Rectal smooth muscle tissue (tissue), 1 donor: ENCODE measurements at regions not wholly inside any gene's neighbourhood (a gene's known extent, or its start where the extent isn't known, plus 50 kb on each side); places are given as distances from the start of the nearest gene placed in this dataset.

Experiments
- H3K27ac ChIP-seq: one replicate; pipeline ENCODE4 v1.7.0; 2013; ENCODE audit warnings: low read depth, low read length, inconsistent platforms
- H3K27me3 ChIP-seq: one replicate; pipeline ENCODE4 v1.7.0; 2013; ENCODE audit warnings: low read length; ENCODE audit not compliant: control insufficient read depth, insufficient read depth
- H3K36me3 ChIP-seq: one replicate; pipeline ENCODE4 v1.7.0; 2013; ENCODE audit warnings: low read length; ENCODE audit not compliant: control insufficient read depth, insufficient read depth
- H3K4me1 ChIP-seq: one replicate; pipeline ENCODE4 v1.7.0; 2013; ENCODE audit warnings: low read length; ENCODE audit not compliant: control insufficient read depth, insufficient read depth
- H3K4me3 ChIP-seq: one replicate; pipeline ENCODE4 v1.7.0; 2013; ENCODE audit warnings: low read length
- H3K9ac ChIP-seq: one replicate; pipeline ENCODE4 v1.7.0; 2013; ENCODE audit warnings: low read length

GRCh38 chr17:79423811-79424465 is 186.9 kb downstream of the RBFOX3 start:
- Histone ChIP-seq H3K36me3 (no peaks in the 10 kb centered on the region), H3K27ac (no peak overlapping the region), H3K9ac (no peak overlapping the region), H3K27me3 (no peaks in the 10 kb centered on the region), H3K4me1 (no peaks in the 10 kb centered on the region), H3K4me3 (no peak overlapping the region)

GRCh38 chr17:79422236-79422635 is 188.6 kb downstream of the RBFOX3 start:
- Histone ChIP-seq H3K9ac (no peak overlapping the region), H3K4me3 (no peak overlapping the region), H3K27me3 (no peaks in the 10 kb centered on the region), H3K4me1 (no peaks in the 10 kb centered on the region), H3K27ac (no peak overlapping the region), H3K36me3 (no peaks in the 10 kb centered on the region)

- Histone ChIP-seq H3K4me1 (no peaks in the 10 kb centered on the region), H3K27me3 (no peaks in the 10 kb centered on the region), H3K27ac (no peak overlapping the region), H3K9ac (no peak overlapping the region), H3K4me3 (no peak overlapping the region), H3K36me3 (no peaks in the 10 kb centered on the region)
Measured at GRCh38 chr17:79420318-79421243, 190.3 kb downstream of the RBFOX3 start.

GRCh38 chr17:79417476-79417988 is 193.3 kb downstream of the RBFOX3 start:
- Histone ChIP-seq H3K36me3 (no peaks in the 10 kb centered on the region), H3K4me3 (no peak overlapping the region), H3K4me1 (peaks cover 13% of the 10 kb centered on the region), H3K27ac (no peak overlapping the region), H3K9ac (no peak overlapping the region), H3K27me3 (no peaks in the 10 kb centered on the region)

- no peaks in the 10 kb centered on the region for H3K27me3 ChIP-seq
- peaks cover 13% of the 10 kb centered on the region for H3K4me1 ChIP-seq
Measured at GRCh38 chr17:79415909-79416308, 194.9 kb downstream of the RBFOX3 start.

GRCh38 chr17:79415365-79415764 is 195.5 kb downstream of the RBFOX3 start:
- no peaks in the 10 kb centered on the region for H3K27me3 ChIP-seq
- no peak overlapping the region for H3K27ac ChIP-seq
- H3K36me3 ChIP-seq = no peaks in the 10 kb centered on the region
- peaks cover 13% of the 10 kb centered on the region for H3K4me1 ChIP-seq
- no peak overlapping the region for H3K4me3 ChIP-seq
- H3K9ac ChIP-seq = no peak overlapping the region

More at GRCh38 chr17:79415909-79416308, 194.9 kb downstream of the RBFOX3 start:
- Histone ChIP-seq H3K36me3 (no peaks in the 10 kb centered on the region), H3K27ac (no peak overlapping the region), H3K4me3 (no peak overlapping the region), H3K9ac (no peak overlapping the region)

- no peak overlapping the region for H3K4me3 ChIP-seq
- H3K9ac ChIP-seq = no peak overlapping the region
- H3K27ac ChIP-seq = no peak overlapping the region
- peaks cover 13% of the 10 kb centered on the region for H3K4me1 ChIP-seq
- no peaks in the 10 kb centered on the region for H3K27me3 ChIP-seq
- no peaks in the 10 kb centered on the region for H3K36me3 ChIP-seq
Measured at GRCh38 chr17:79414793-79415211, 196.0 kb downstream of the RBFOX3 start.

GRCh38 chr17:79414063-79414792 is 196.6 kb downstream of the RBFOX3 start:
- Histone ChIP-seq H3K36me3 (no peaks in the 10 kb centered on the region), H3K27me3 (no peaks in the 10 kb centered on the region), H3K27ac (no peak overlapping the region), H3K4me3 (no peak overlapping the region), H3K9ac (no peak overlapping the region), H3K4me1 (peaks cover 13% of the 10 kb centered on the region)

- Histone ChIP-seq H3K9ac (no peak overlapping the region), H3K4me1 (peaks cover 13% of the 10 kb centered on the region), H3K27ac (no peak overlapping the region), H3K27me3 (no peaks in the 10 kb centered on the region), H3K4me3 (no peak overlapping the region), H3K36me3 (no peaks in the 10 kb centered on the region)
Measured at GRCh38 chr17:79413611-79414010, 197.2 kb downstream of the RBFOX3 start.

GRCh38 chr17:79412886-79413390 is 197.9 kb downstream of the RBFOX3 start:
- no peak overlapping the region for H3K4me3 ChIP-seq
- peaks cover 13% of the 10 kb centered on the region for H3K4me1 ChIP-seq
- no peaks in the 10 kb centered on the region for H3K27me3 ChIP-seq
- no peaks in the 10 kb centered on the region for H3K36me3 ChIP-seq
- H3K27ac ChIP-seq = no peak overlapping the region
- no peak overlapping the region for H3K9ac ChIP-seq

- Histone ChIP-seq H3K27ac (no peak overlapping the region), H3K36me3 (no peaks in the 10 kb centered on the region), H3K4me3 (no peak overlapping the region), H3K27me3 (no peaks in the 10 kb centered on the region), H3K9ac (no peak overlapping the region), H3K4me1 (peaks cover 13% of the 10 kb centered on the region)
Measured at GRCh38 chr17:79412110-79412509, 198.7 kb downstream of the RBFOX3 start.

GRCh38 chr17:79411419-79411818 is 199.4 kb downstream of the RBFOX3 start:
- no peak overlapping the region for H3K27ac ChIP-seq
- no peak overlapping the region for H3K9ac ChIP-seq

More at GRCh38 chr17:79411419-79411818, 199.4 kb downstream of the RBFOX3 start:
- Histone ChIP-seq H3K4me3 (no peak overlapping the region), H3K4me1 (peaks cover 13% of the 10 kb centered on the region), H3K27me3 (peaks cover 3% of the 10 kb centered on the region), H3K36me3 (no peaks in the 10 kb centered on the region)
